H9 (cell line): ENCODE measurements at regions not wholly inside any gene's neighbourhood (a gene's known extent, or its start where the extent isn't known, plus 50 kb on each side); places are given as distances from the start of the nearest gene placed in this dataset.

Experiments
- DNase-seq: peaks from one replicate; pipeline ENCODE4 v3.0.0-alpha.2; 2017
- H2AFZ ChIP-seq: one replicate; pipeline ENCODE4 v1.6.1; 2013; ENCODE audit warnings: mild to moderate bottlenecking, low read length, control low read depth, moderate library complexity
- H2AK5ac ChIP-seq: 2 replicates; pipeline ENCODE4 v1.6.1; 2013; ENCODE audit warnings: low read length, control low read depth, mixed read lengths; ENCODE audit not compliant: insufficient read length
- H2BK120ac ChIP-seq: one replicate; pipeline ENCODE4 v1.6.1; 2013; ENCODE audit warnings: low read depth, mild to moderate bottlenecking, low read length, control low read depth, inconsistent platforms; ENCODE audit not compliant: poor library complexity, severe bottlenecking
- H2BK12ac ChIP-seq: 2 replicates; pipeline ENCODE4 v1.6.1; 2013; ENCODE audit warnings: low read length, control low read depth, mixed read lengths, low read depth; ENCODE audit not compliant: insufficient read length
- H2BK15ac ChIP-seq: 2 replicates; pipeline ENCODE4 v1.6.1; 2013; ENCODE audit warnings: low read depth, low read length, control low read depth
- H2BK20ac ChIP-seq: one replicate; pipeline ENCODE4 v1.6.1; 2013; ENCODE audit warnings: low read depth, mild to moderate bottlenecking, low read length, control low read depth, inconsistent platforms; ENCODE audit not compliant: poor library complexity, severe bottlenecking
- H2BK5ac ChIP-seq: 2 replicates; pipeline ENCODE4 v1.6.1; 2013; ENCODE audit warnings: low read length, control low read depth, mixed read lengths; ENCODE audit not compliant: insufficient read length
- H3K14ac ChIP-seq: 2 replicates; pipeline ENCODE4 v1.6.1; 2013; ENCODE audit warnings: low read length, control low read depth; ENCODE audit not compliant: insufficient read depth
- H3K18ac ChIP-seq: 2 replicates; pipeline ENCODE4 v1.6.1; 2013; ENCODE audit warnings: low read depth, mild to moderate bottlenecking, mixed read lengths, low read length, control low read depth; ENCODE audit not compliant: insufficient read length
- H3K23ac ChIP-seq: 2 replicates; pipeline ENCODE4 v1.6.1; 2013; ENCODE audit warnings: low read length, control low read depth, mixed read lengths, low read depth; ENCODE audit not compliant: insufficient read length
- H3K23me2 ChIP-seq: 2 replicates; pipeline ENCODE4 v1.6.1; 2013; ENCODE audit warnings: low read depth, mild to moderate bottlenecking, mixed read lengths, low read length, control low read depth; ENCODE audit not compliant: insufficient read length, poor library complexity, severe bottlenecking
- H3K27ac ChIP-seq: 2 replicates; pipeline ENCODE4 v1.5.1; 2013; ENCODE audit warnings: low read length, control low read depth, mixed read lengths, low read depth; ENCODE audit not compliant: insufficient read length
- H3K27me3 ChIP-seq: 2 replicates; pipeline ENCODE4 v1.6.1; 2013; ENCODE audit warnings: low read length, control low read depth, inconsistent platforms; ENCODE audit not compliant: insufficient read depth
- H3K4ac ChIP-seq: 2 replicates; pipeline ENCODE4 v1.6.1; 2013; ENCODE audit warnings: low read depth, mild to moderate bottlenecking, control low read depth, inconsistent platforms, low read length, moderate library complexity
- H3K4me1 ChIP-seq: 2 replicates; pipeline ENCODE4 v1.6.1; 2013; ENCODE audit warnings: low read length, control low read depth, inconsistent platforms; ENCODE audit not compliant: insufficient read depth
- H3K4me2 ChIP-seq: 2 replicates; pipeline ENCODE4 v1.6.1; 2013; ENCODE audit warnings: low read length, control low read depth, mixed read lengths; ENCODE audit not compliant: insufficient read length, insufficient read depth
- H3K56ac ChIP-seq: 2 replicates; pipeline ENCODE4 v1.6.1; 2013; ENCODE audit warnings: low read depth, mild to moderate bottlenecking, mixed read lengths, low read length, control low read depth; ENCODE audit not compliant: insufficient read length
- H3K79me1 ChIP-seq: 2 replicates; pipeline ENCODE4 v1.6.1; 2013; ENCODE audit warnings: low read depth, mild to moderate bottlenecking, moderate library complexity, low read length, control low read depth, inconsistent platforms; ENCODE audit not compliant: insufficient read depth, poor library complexity, severe bottlenecking
- H3K79me2 ChIP-seq: 2 replicates; pipeline ENCODE4 v1.6.1; 2013; ENCODE audit warnings: low read length, control low read depth, inconsistent platforms; ENCODE audit not compliant: insufficient read depth
- H3K9ac ChIP-seq: 2 replicates; pipeline ENCODE4 v1.6.1; 2013; ENCODE audit warnings: low read length, control low read depth, mixed read lengths; ENCODE audit not compliant: insufficient read length; ENCODE audit errors: extremely low read depth
- H3K9me3 ChIP-seq: one replicate; pipeline ENCODE4 v1.6.1; 2013; ENCODE audit warnings: low read depth, low read length, inconsistent platforms; ENCODE audit not compliant: control insufficient read depth
- H3T11ph ChIP-seq: one replicate; pipeline ENCODE4 v1.6.1; 2013; ENCODE audit warnings: mild to moderate bottlenecking, low read length, control low read depth, inconsistent platforms
- H4K20me1 ChIP-seq: one replicate; pipeline ENCODE4 v1.6.1; 2013; ENCODE audit not compliant: control insufficient read depth, insufficient read length, insufficient read depth
- H4K5ac ChIP-seq: 2 replicates; pipeline ENCODE4 v1.6.1; 2013; ENCODE audit warnings: low read depth, mild to moderate bottlenecking, mixed read lengths, low read length, control low read depth; ENCODE audit not compliant: insufficient read length
- H4K8ac ChIP-seq: replicated peaks from 2 replicates; pipeline ENCODE4 v1.6.1; 2013; ENCODE audit warnings: low read length, control low read depth, mixed read lengths, low read depth; ENCODE audit not compliant: insufficient read length
- H4K91ac ChIP-seq: 2 replicates; pipeline ENCODE4 v1.6.1; 2013; ENCODE audit warnings: low read depth, mild to moderate bottlenecking, moderate library complexity, mixed read lengths, low read length, control low read depth; ENCODE audit not compliant: insufficient read length
- H3K27ac Mint-ChIP-seq, 3 experiments: 2 replicates in 2 of 3; 3 replicates in 1 of 3; pipeline ENCODE4 v1.8.0; 2020 to 2021; ENCODE audit warnings: mixed read lengths in 3 of 3, mild to moderate bottlenecking in 1 of 3, moderate library complexity in 1 of 3
- H3K27me3 Mint-ChIP-seq: 2 replicates; pipeline ENCODE4 v1.8.0; 2021; ENCODE audit warnings: low read depth, mild to moderate bottlenecking, moderate library complexity, mixed read lengths
- H3K36me3 Mint-ChIP-seq, 3 experiments: 2 replicates in 2 of 3; 3 replicates in 1 of 3; pipeline ENCODE4 v1.8.0; 2020 to 2021; ENCODE audit warnings: low read depth in 3 of 3, mixed read lengths in 3 of 3; ENCODE audit not compliant: insufficient read depth in 1 of 3
- H3K4me1 Mint-ChIP-seq, 2 experiments: 2 replicates each; pipeline ENCODE4 v1.8.0; 2020; ENCODE audit warnings: mixed read lengths in 2 of 2
- H3K4me3 Mint-ChIP-seq, 2 experiments: 2 replicates in 1 of 2; 3 replicates in 1 of 2; pipeline ENCODE4 v1.8.0; 2020 to 2021; ENCODE audit warnings: mild to moderate bottlenecking in 2 of 2, mixed read lengths in 2 of 2, moderate library complexity in 1 of 2
- H3K9me3 Mint-ChIP-seq, 2 experiments: 2 replicates in 1 of 2; 3 replicates in 1 of 2; pipeline ENCODE4 v1.8.0; 2020; ENCODE audit warnings: mild to moderate bottlenecking in 2 of 2, mixed read lengths in 2 of 2, moderate library complexity in 1 of 2
- CTCF ChIP-seq: fragments of 200-600 bp; sonication (generic); conservative IDR thresholded peaks from 3 replicates; pipeline ENCODE4 v1.8.0; 2021; ENCODE audit warnings: antibody characterized with exemption, mild to moderate bottlenecking
- WGBS: extraction: QIAGEN DNeasy Blood & Tissue Kit; methylation state at CpG from one replicate; pipeline ENCODE4 v1.1.7; 2013; ENCODE audit warnings: missing lambda C conversion rate, low lambda C conversion rate, mixed read lengths; ENCODE audit not compliant: insufficient read length; ENCODE audit errors: extremely low coverage; 5-methylcytosine and 5-hydroxymethylcytosine counted together

GRCh38 chr6:150752409-150752808, 113.1 kb upstream of the MTHFD1L start:
- Histone ChIP-seq H3K56ac (no peak overlapping the region), H3K79me1 (no peaks in the 10 kb centered on the region), H4K91ac (no peak overlapping the region), H3K18ac (no peak overlapping the region), H3K9ac (no peak overlapping the region), H3K23ac (no peak overlapping the region), H3K27me3 (no peaks in the 10 kb centered on the region), H4K20me1 (no peaks in the 10 kb centered on the region), H3K9me3 (no peaks in the 10 kb centered on the region), H2AK5ac (no peak overlapping the region), H3K14ac (no peak overlapping the region), H3K23me2 (no peaks in the 10 kb centered on the region), H4K8ac (no peak overlapping the region), H4K5ac (no peak overlapping the region), H3K4me1 (peaks cover 4% of the 10 kb centered on the region; the same call in 1 of the 2 replicates), H3K79me2 (no peaks in the 10 kb centered on the region), H3K4me2 (no peak overlapping the region), H3K27ac (no peak overlapping the region), H2BK20ac (no peak overlapping the region), H3T11ph (no peak overlapping the region), H2AFZ (no peak overlapping the region), H2BK12ac (no peak overlapping the region), H2BK15ac (no peak overlapping the region), H3K4ac (no peak overlapping the region), H2BK5ac (no peak overlapping the region), H2BK120ac (no peak overlapping the region)
- Mint-ChIP-seq H3K27ac (peak overlapping the region in 1 of 3 experiments; percentile 66; a peak in 1 of 7 replicates), H3K9me3 (no peaks in the 10 kb centered on the region), H3K36me3 (no peaks in the 10 kb centered on the region), H3K4me3 (no peak overlapping the region), H3K27me3 (peaks cover 50% of the 10 kb centered on the region), H3K4me1 (peaks cover 18 to 37% of the 10 kb centered on the region in 2 experiments)
- TF ChIP-seq CTCF: no peak
- no peak for DNase-seq
- no CpG with 5 or more reads among the region's 2 CpGs for WGBS
